Amniotic epithelial cell (primary cell): ENCODE measurements at regions not wholly inside any gene's neighbourhood (a gene's known extent, or its start where the extent isn't known, plus 50 kb on each side); places are given as distances from the start of the nearest gene placed in this dataset.
"Not testable (repeated sequence)": the region's sequence is repeated elsewhere in the genome, so short reads cannot be mapped to it uniquely, and the experiment has no call there.

Source experiments
- DNase-seq: peaks from one replicate; pipeline ENCODE4 v3.0.0-alpha.2; 2010; ENCODE audit warnings: low read depth

DNA sequence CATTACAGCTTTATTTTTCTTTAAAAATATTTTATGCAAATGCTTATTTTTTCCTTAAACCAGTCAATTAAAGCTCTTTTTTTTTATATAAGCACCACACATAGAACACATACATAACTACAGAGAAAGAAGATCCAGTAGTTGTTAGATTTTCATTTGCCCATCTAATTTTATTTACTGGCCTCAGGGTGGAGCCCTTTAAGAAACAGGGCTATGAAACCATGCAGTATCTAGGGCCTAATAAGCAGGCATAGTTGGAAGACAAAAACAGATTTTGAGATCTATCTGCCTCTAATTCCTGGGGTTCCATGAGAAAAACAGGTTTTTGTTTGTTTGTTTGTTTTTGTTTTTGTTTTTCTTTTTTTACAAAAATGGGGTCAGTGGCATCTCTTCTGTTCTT is 120.6 kb downstream of the BCHE start:
- DNase-seq, result no peak

DNA sequence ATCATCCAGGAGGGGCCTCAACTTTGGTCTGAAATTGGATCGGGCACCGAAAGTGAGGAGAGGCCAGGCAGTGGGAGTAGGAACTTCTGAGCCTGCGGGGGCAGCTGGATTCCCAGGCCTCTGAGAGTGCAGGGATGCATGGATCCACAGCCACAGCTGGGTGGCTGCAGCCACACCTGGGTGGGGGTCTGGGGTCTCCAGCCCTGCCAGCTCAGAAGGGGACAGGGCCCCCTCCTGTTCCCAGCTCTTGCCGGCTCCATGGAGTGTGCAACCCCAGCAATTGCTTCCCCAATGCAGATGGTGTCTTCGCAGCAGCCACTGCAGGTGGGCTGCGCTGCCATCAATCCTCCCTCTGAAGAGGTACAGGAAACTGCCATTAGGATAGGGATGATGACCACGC is 123.7 kb downstream of the BCHE start:
- DNase-seq, result no peak

DNA sequence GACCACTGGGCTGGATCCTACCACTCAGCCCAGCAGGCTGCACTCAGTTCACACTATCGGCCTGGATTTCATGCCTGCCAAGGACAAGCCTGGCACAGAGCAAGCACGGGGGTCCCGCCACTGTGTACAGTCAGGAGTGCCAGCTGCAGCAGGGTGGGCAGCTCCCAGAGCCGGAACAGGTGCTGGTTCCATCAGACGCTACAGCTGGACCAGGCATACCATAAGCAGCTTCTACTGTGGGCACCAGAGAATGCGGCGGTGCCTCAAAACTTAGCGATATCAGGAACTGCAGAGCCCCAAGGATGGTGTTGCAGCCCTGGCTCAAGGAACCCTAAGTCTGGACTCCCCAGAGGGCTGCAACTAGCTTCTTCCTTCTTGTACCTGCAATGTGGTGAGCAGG is 124.8 kb downstream of the BCHE start:
- DNase-seq, result no peak

DNA sequence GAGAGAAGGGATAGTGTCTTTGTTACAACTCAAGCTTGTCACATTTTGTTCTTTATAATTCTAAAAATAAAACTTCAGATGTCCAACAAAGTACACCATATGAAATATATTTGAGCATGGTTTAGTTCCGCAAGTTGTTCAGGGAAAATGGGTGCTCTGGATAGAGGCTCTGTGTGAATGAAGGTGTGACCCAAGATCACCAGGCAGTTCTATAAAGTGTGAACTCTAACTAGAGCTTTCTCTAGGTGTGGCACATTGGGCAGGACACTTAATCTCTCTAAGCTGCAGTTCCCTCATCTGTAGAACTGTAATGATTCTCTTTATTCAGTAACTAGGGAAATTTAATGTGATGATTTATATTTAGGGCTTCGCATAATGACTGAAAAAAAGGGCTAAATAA is 139.3 kb downstream of the BCHE start:
- no peak for DNase-seq

DNA sequence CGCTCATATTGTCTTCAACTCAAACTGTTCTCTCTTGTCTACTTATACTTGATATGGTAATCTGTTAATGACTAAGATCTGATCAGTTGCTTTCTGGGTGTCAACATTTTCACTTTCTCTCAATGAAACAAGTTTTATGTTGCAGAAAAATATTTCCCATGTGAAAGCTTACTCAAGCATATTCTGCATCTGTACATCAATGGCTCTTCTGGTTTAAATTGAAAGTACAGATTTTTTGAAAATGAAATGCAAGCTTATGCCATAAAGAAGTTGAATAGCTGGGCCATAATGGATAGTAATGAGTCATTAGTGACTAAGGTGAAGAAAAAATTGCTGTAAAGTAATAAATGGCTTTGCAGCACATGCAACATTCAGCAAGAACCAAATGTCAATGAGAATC is 140.7 kb downstream of the BCHE start:
- DNase-seq, result peak; percentile 5

DNA sequence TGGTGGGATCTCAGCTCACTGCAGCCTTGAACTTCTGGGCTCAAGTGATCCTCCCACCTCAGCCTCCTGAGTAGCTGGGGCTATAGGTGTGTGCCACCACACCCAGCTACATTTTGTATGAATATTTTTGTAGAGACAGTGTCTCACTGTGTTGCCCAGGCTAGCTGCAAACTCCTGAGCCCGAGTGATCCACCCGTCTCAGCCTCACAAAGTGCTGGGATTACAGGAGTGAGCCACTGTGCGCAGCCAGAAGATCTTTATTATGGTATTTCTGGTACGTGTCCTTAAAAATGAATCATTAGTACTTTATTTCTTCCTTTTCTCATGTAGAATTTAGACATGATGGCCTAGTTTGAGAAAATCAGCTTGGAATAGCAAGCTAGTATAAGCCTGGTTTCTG is 153.3 kb downstream of the BCHE start:
- no peak for DNase-seq

DNA sequence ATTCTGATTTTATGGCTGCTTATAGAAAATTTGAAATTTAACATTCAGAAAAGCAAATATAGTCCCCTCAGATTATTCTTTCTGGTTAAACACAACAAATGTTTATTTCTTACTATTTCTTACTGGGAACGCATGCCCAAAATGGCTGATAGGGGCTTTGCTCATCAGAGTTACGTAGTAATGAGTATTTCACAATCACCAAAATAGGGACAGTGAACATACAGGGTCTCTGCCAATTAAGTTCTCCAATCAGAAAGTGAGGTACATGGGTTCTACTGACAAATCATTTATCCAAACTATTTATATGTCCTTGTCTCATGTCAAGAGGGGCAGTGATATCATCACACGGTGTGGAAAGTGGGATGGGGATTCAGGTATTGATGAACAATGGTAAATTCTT is 154.5 kb downstream of the BCHE start:
- no peak for DNase-seq

DNA sequence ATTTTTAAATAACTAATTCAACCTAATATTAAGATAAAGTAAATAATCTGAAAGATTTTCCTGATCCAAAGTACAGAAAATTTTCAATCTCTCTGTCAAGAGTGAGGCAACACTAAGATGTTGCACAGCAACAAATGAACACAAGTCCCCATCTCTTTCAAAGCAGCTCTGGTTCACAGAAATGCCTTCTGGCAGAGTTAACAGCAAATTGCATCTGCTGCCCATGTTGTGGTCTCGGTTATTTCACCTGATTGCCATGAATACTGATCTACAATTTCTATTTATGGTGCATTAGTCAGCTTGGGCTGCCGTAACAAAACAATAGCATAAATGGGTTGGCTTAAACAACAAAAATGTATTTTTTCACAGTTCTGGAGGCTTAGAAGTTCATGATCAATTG is 167.3 kb downstream of the BCHE start:
- peak; percentile 42 for DNase-seq

DNA sequence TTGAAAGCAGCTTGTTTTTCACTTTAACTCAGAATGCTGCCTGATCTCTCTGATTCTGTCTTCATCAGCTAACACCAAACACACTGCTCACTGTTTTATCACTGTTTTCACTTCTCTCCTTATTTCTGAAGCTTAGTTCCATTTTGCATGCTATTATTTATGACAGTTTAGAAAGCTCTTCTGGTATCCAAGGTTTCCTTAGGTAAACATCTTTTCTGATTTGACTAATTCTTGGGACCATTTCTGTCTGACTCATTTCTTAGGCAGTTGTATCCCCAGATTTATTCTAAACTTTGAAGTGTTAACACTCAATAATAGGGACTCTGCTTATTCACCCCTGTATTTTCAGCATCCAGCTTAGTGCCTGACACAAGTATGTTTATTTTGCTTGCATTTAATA is 167.7 kb downstream of the BCHE start:
- DNase-seq, result peak; percentile 58

DNA sequence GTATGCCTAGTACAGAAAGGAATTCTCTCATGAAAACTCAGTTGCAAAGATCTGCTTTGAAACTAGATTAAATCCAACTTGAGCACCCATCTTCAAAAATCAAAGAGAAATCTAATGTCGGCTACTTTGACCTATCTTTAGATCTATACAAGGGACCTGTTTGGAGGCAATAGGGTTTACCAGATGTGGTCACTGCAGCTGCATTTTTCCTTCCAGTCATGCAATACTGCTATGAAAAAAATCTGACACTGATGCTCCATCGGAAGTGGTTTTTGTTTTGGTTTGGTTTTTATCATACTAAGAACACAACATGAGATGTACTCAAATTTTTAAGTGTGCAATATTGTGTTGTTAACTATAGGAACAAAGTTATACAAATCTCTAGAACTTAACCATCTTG is 169.5 kb downstream of the BCHE start:
- no peak for DNase-seq

DNA sequence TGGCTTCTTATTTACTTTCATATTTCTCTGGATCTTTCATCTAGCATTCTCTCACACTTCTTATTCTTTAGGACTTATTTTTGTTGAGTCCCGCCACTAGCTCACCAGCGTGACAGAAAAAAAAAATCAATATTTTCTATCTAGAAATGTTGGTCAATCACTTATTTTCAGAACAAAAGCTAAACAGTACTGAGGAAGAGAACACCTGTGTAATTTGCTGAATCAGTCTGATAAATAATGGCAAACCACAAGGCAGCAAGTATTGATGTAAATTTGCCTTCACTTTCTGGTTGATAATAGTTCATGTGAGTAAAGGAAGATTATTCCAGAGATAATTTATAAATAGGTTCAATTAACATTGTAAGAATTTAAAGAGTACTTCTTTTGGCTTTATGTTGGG is 179.2 kb downstream of the BCHE start:
- DNase-seq, result no peak

DNA sequence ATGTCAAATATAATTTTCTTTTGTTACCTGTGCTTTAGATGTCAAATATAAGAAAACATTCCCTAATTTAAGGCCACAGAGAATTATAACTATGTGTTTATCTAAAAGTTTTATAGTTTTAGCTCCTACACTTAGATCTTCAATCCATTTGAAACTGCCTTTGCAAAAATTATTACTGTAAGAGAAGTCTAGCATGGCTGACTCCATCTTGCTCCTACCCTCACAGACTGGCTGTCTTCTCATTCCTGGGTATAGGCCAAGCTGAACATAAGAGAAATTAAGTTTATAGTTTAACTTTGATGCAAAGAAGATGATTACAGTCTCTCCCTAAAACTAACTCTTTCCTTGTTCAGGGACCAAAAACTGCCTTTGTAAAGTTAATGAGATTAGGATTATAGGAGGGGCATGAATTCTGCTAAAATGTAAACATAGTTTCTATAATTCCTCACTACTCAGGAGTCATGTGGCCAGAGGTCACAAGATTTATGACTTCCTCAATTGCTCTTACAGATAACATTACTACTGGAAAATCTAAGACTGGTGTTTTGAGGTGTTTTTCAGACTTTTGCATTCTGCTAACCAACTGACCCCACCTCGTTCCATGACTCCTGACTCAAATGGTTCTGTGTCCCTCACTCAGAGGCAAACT is 184.0 kb downstream of the BCHE start:
- peak; percentile 26 for DNase-seq

DNA sequence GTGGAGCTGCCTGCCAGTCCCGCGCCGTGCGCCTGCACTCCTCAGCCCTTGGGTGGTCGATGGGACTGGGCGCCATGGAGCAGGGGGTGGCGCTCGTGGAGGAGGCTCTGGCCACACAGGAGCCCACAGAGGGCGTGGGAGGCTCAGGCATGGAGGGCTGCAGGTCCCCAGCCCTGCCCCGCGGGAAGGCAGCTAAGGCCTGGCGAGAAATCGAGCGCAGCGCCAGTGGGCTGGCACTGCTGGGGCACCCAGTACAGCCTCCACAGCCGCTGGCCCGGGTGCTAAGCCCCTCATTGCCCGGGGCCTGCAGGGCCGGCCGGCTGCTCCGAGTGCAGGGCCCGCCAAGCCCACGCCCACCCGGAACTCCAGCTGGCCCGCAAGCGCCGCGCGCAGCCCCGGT is 187.9 kb downstream of the BCHE start:
- DNase-seq, result not testable (repeated sequence)

DNA sequence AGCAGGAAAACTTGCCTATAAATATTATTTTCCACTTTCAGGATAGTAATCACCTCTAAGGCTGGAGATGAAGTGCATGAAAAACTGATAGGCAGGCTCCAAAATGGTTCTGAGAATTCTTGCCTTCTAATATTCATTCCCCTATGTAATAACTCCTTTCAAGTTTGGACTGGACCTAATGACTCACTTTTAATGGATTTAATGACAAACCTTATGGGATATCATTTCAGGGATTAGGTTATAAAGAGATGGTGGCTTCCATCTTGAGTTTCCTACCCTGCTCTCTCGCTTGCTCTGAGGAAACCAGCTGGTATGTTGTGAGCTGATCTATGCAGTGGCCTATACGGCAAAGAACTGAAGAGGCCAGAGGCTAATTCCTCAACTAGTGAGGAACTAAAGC is 192.0 kb downstream of the BCHE start:
- no peak for DNase-seq

DNA sequence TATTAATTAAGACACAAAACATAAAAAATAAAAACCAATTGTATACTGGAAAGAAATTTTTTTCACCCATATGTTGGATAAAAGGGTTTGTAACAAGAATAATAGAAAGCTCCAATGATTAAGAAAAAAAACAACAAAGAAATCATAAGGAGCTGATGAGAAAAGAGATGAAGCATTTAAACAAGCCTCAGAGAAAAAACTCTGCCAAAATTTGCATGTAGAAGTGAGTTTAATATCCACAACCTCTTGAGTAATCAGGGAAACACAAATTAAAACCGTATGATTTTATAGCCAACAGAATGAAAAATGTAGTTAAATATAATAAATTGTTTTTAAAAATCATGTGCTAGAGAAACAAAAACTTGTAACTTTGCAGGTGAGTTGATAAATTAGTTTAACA is 192.9 kb downstream of the BCHE start:
- no peak for DNase-seq

DNA sequence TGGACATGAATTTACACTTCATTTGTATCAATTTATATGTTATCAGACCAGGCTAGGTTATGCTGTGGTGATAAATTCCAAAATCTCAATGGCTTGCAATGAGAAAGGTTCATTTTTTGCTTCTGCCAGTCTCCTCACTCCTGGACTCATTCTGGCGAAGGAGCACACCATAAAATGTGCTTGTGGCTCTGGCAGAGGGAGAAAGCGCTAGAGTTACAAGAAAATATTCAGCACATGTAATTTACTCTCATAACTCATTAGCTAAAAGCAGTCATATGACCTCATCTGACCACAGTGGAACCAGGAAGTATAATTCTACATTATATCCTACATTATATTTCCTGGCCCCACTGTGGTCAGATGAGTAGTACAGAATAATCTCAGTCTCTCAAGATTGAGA is 193.8 kb downstream of the BCHE start:
- DNase-seq, result peak; percentile 85

DNA sequence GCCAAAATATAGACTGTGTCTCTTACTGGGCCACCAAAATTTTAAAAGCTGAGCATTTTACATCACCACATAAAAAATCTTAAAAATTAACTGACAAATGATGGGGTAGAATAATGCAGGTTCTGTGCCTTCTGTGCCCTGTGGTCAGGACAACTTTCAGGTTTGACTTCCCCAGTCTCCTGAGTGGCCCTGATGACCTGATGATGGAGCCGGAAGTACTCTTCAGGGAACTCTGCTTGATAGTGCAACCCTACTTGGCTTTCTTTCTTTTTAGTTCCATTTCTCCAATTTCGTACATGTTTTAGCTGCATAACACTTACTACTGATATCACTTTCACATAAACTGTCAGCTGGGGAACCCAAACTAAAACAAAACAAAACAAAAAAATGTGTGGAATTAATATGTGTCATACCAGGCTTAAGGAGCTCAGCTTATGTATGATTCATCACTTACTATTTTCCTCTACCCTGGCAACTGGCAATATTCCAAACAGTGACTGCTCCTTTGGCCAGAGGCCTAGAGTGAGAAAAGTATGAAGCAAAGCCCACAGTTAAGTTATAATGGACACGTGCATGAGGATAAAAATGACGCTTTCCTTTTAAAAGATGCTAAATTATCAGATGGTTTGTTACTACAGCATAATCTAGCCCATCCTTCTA is 194.3 kb downstream of the BCHE start:
- DNase-seq, result peak; percentile 99

DNA sequence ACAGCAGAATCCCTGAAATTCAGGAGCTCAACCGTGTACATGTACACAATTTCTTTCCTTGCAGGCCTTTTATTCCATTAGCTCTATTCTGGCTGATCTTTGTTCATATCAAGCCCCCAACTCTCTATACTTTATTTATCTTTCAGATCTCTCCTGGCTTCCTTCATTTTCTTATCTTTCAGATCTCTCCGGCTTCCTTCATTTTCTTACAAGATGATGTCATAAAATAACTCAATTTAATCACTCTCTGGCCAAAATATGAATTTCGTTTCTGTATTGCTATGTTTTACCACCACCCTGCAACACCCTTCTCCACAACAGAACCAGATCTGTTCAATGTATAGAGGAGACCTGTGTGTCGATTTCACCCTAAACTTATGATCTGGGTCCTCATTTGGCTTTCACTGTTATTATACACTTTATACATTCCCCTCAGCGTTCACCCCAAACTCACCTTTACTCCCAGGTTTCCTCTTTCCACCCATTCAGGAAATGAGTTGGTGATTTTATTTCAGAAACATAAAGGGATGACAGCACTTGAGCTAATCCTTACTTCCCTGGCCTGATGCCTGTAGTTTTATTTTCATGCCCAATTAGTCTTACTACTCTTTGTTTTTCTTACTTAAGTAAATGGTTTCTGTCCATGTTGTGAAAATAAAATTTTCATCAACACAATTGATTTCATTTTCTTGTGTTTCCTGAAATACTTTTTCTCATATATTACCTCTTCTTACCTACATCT is 195.5 kb downstream of the BCHE start:
- DNase-seq, result no peak

DNA sequence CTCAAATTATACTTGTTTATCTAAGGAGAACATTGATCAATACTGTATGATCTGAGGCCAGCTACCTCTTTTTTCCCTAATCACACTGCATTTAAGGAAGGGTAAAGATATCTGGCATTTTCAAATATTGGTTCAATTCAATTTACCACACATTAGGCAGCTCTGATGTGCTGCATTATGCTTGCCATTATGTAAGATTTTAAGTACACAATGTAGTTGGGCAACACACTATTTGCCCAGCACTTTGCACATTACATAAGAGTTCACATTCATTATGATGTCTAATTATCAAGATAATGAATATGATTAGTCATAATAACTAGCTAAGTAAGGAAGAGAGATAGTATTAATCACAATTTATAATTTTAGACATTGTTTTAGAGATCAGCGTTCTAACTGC is 196.3 kb downstream of the BCHE start:
- peak; percentile 69 for DNase-seq

DNA sequence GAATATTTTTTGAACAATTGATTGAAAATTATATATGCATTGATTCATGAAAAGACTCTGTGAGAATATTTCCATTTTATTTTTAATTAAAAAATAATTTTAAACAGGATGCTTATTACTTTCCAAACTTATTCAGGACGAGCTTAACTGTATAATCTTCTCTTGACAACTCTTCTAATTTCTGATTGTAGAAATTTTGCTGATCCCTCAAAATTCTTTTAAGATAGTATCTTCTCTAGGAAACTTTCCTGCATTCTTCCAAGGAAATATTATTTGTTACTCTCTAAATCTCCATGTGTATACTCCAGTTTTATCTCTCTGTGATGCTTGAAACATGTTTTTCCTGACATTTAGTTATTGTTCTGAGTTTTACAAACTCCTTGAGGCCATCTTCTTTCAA is 197.2 kb downstream of the BCHE start:
- no peak for DNase-seq

DNA sequence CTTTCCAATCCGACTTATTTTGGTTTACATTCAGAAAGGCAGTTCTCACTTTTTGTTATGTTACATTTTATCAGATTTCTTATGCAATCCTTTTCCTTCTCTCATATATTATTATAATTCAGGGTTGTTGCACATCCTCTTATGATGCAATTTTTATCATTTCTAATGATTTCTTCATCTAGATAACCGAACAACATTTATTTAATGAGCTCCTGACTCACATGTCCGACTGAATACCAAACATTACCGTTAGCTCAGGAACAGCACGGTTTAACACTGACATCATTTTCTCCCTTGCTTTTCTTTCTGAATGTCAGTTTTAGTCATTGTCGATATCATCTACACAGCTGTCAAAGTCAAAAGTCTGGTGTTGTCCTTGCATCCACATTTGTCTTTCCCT is 199.2 kb downstream of the BCHE start:
- peak; percentile 92 for DNase-seq

DNA sequence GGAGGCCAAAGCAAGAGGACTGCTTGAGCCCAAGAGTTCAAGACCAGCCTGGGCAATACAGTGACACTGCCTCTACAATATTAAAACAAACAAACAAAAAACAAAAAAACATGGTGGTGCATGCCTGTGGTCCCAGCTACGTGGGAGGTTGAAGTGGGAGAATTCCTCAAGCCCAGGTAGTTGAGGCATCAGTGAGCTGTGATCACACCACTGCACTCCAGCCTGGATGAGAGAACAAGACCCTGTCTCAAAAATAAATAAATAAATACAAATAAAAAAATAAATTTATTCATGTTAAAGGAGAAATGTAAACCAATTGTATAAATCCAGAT is 200.6 kb downstream of the BCHE start:
- no peak for DNase-seq

DNA sequence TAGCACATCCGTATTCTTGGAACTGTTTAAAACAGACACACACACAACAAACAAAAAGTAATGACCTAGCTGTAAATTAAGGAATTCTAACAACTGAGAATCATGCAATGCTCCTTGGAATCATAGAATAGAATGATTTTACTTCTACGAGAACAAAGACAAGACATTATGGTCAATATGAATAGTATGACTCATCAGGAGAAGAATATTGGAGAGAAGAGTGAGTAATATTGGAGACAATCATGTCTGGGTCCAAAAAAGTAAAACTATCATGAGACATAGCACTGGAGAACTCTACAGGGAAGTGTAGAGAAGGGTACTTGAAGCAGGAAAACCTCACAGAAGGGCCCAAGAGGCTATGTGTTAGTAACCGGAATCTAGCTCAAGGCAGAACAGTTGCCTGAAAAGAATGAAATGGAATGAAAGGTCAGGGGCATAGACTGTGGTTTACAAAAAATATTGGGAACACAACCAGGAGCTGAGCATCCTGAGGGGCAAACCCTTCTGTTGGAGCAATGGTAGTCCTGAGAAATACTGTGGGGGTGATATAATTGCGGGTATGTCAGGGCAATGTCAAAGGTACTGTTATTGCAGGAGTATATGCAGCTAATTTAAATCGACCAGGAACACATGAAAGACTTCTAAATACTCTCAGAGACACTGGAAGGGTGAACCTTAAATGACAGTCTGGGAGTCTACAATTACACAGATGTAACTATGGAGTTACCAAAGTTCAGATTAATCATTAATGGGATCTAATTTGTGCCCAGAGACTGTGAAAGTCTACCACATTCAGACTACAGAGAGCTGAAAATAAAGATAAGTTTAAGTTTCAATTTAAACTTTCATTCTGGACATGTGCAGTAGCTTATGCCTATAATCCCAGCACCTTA is 201.2 kb downstream of the BCHE start:
- no peak for DNase-seq
